ENCODE measurements at regions not wholly inside any gene's neighbourhood (a gene's known extent, or its start where the extent isn't known, plus 50 kb on each side); places are given as distances from the start of the nearest gene placed in this dataset.

GRCh38 chr1:65090406-65090805 lies 57.6 kb upstream of the AK4 start:
- TF ChIP-seq EZH2 (IDR thresholded peaks at IDR 0.05; ENCODE audit: borderline replicate concordance, low read length) (no peak), CTCF (IDR thresholded peaks at IDR 0.05; ENCODE audit: low read length) (no peak)

Data from OCI-LY1 (cell line).